Astrocyte of the spinal cord (primary cell): ENCODE measurements at regions not wholly inside any gene's neighbourhood (a gene's known extent, or its start where the extent isn't known, plus 50 kb on each side); places are given as distances from the start of the nearest gene placed in this dataset.
"Not testable (repeated sequence)": the region's sequence is repeated elsewhere in the genome, so short reads cannot be mapped to it uniquely, and the experiment has no call there.

Experiments used
- DNase-seq: peaks from one replicate; pipeline ENCODE4 v3.0.0; 2011; ENCODE audit warnings: low read depth, low spot score
- H3K4me3 ChIP-seq: 2 replicates; pipeline ENCODE4 v1.5.1; 2011; ENCODE audit warnings: low read depth, mild to moderate bottlenecking, low read length, moderate library complexity
- CTCF ChIP-seq: IDR thresholded peaks from 2 replicates; pipeline ENCODE4 v1.5.1; 2012; ENCODE audit warnings: low read depth, mild to moderate bottlenecking, low read length, inconsistent platforms
- in situ Hi-C: cut with HindIII; loops from 2 replicates; pipeline ENCODE4 v1.10.0; 2017; ENCODE audit warnings: low sequenced_read_pairs

GRCh38 chr1:208737161-208737560, 493.0 kb upstream of the PLXNA2 start:
- TF ChIP-seq CTCF: no peak
- no peak for DNase-seq
- no peak overlapping the region for H3K4me3 ChIP-seq
- in situ Hi-C loops: no loop called here

- H3K4me3 ChIP-seq: no peak overlapping the region
- no peak for TF ChIP-seq CTCF
- DNase-seq: no peak
- in situ Hi-C loops: no loop called here
Observed at GRCh38 chr1:208737922-208738321, 493.7 kb upstream of the PLXNA2 start.

GRCh38 chr1:208739636-208740035, 495.5 kb upstream of the PLXNA2 start:
- DNase-seq, H3K4me3 ChIP-seq, in situ Hi-C loops: not testable (repeated sequence)

- H3K4me3 ChIP-seq: no peak overlapping the region
- no peak for TF ChIP-seq CTCF
- DNase-seq: no peak
- in situ Hi-C loops: no loop called here
Observed at GRCh38 chr1:208741296-208741695, 497.1 kb upstream of the PLXNA2 start.

GRCh38 chr1:208743361-208743760, 499.2 kb upstream of the PLXNA2 start:
- in situ Hi-C loops: no loop called here
- H3K4me3 ChIP-seq: no peak overlapping the region
- DNase-seq: no peak
- no peak for TF ChIP-seq CTCF

- no peak for DNase-seq
- in situ Hi-C loops: no loop called here
- H3K4me3 ChIP-seq: no peak overlapping the region
- TF ChIP-seq CTCF: no peak
Observed at GRCh38 chr1:208747979-208748378, 503.8 kb upstream of the PLXNA2 start.

GRCh38 chr1:208748387-208749165, 504.4 kb upstream of the PLXNA2 start:
- H3K4me3 ChIP-seq: no peak overlapping the region
- no peak for DNase-seq
- in situ Hi-C loops: no loop called here
- TF ChIP-seq CTCF: no peak
